Mesendoderm (in vitro differentiated cells): ENCODE measurements at regions not wholly inside any gene's neighbourhood (a gene's known extent, or its start where the extent isn't known, plus 50 kb on each side); places are given as distances from the start of the nearest gene placed in this dataset.
"Not testable (repeated sequence)": the region's sequence is repeated elsewhere in the genome, so short reads cannot be mapped to it uniquely, and the experiment has no call there.

ENCODE experiments used
- DNase-seq: peaks from one replicate; pipeline ENCODE4 v3.0.0; 2013
- H2AK5ac ChIP-seq: 2 replicates; pipeline ENCODE4 v1.6.1; 2013; ENCODE audit warnings: low read length, inconsistent platforms
- H2BK120ac ChIP-seq: 2 replicates; pipeline ENCODE4 v1.6.1; 2013; ENCODE audit warnings: low read depth, mild to moderate bottlenecking, low read length, moderate library complexity, mixed read lengths
- H2BK15ac ChIP-seq: replicated peaks from 2 replicates; pipeline ENCODE4 v1.6.1; 2013; ENCODE audit warnings: low read depth, mild to moderate bottlenecking, moderate library complexity
- H2BK5ac ChIP-seq: 2 replicates; pipeline ENCODE4 v1.6.1; 2013; ENCODE audit warnings: low read length, inconsistent platforms
- H3K18ac ChIP-seq: 2 replicates; pipeline ENCODE4 v1.6.1; 2013; ENCODE audit warnings: mild to moderate bottlenecking, low read length, mixed read lengths
- H3K23ac ChIP-seq: one replicate; pipeline ENCODE4 v1.6.1; 2013; ENCODE audit warnings: low read length
- H3K27ac ChIP-seq: 2 replicates; pipeline ENCODE4 v1.5.1; 2013; ENCODE audit warnings: low read depth, mild to moderate bottlenecking, inconsistent platforms, low read length, moderate library complexity
- H3K27me3 ChIP-seq: 2 replicates; pipeline ENCODE4 v1.6.1; 2013; ENCODE audit warnings: low read length, control low read depth, mild to moderate bottlenecking, inconsistent platforms; ENCODE audit not compliant: insufficient read depth, poor library complexity
- H3K36me3 ChIP-seq: 2 replicates; pipeline ENCODE4 v1.6.1; 2013; ENCODE audit warnings: low read length, inconsistent platforms; ENCODE audit not compliant: control insufficient read depth, insufficient read depth
- H3K4ac ChIP-seq: one replicate; pipeline ENCODE4 v1.6.1; 2013; ENCODE audit warnings: low read depth, mild to moderate bottlenecking, low read length, moderate library complexity
- H3K4me1 ChIP-seq: 2 replicates; pipeline ENCODE4 v1.6.1; 2013; ENCODE audit warnings: low read depth, low read length, inconsistent platforms; ENCODE audit not compliant: control insufficient read depth
- H3K4me2 ChIP-seq: 2 replicates; pipeline ENCODE4 v1.6.1; 2013; ENCODE audit warnings: low read length
- H3K4me3 ChIP-seq: 2 replicates; pipeline ENCODE4 v1.5.1; 2013; ENCODE audit warnings: mild to moderate bottlenecking, low read length
- H3K56ac ChIP-seq: one replicate; pipeline ENCODE4 v1.6.1; 2013; ENCODE audit warnings: low read length
- H3K79me1 ChIP-seq: 2 replicates; pipeline ENCODE4 v1.6.1; 2013; ENCODE audit warnings: low read length, inconsistent platforms
- H3K79me2 ChIP-seq: 2 replicates; pipeline ENCODE4 v1.6.1; 2013; ENCODE audit warnings: mild to moderate bottlenecking, low read length; ENCODE audit not compliant: control insufficient read depth, insufficient read depth
- H3K9ac ChIP-seq: 2 replicates; pipeline ENCODE4 v1.6.1; 2013; ENCODE audit warnings: low read length, inconsistent platforms
- H4K5ac ChIP-seq: one replicate; pipeline ENCODE4 v1.6.1; 2013; ENCODE audit warnings: low read length
- H4K8ac ChIP-seq: one replicate; pipeline ENCODE4 v1.6.1; 2013; ENCODE audit warnings: low read depth, mild to moderate bottlenecking, control low read depth, low read length, moderate library complexity
- WGBS: extraction: QIAGEN DNeasy Blood & Tissue Kit; methylation state at CpG from one replicate; pipeline ENCODE4 v1.1.7; 2013; ENCODE audit warnings: low lambda C conversion rate, missing lambda C conversion rate; ENCODE audit not compliant: insufficient coverage; ENCODE audit errors: extremely low coverage; 5-methylcytosine and 5-hydroxymethylcytosine counted together

GRCh38 chr5:108461628-108462367, 79.9 kb upstream of the FBXL17 start:
- no peak overlapping the region for H3K4me3 ChIP-seq
- WGBS: no CpG with 5 or more reads among the region's 1 CpG

GRCh38 chr5:108459769-108460168, 77.9 kb upstream of the FBXL17 start:
- Histone ChIP-seq H3K27me3 (no peaks in the 10 kb centered on the region), H3K4me1 (no peaks in the 10 kb centered on the region), H3K79me2 (no peaks in the 10 kb centered on the region), H3K56ac (no peak overlapping the region), H3K23ac (no peak overlapping the region), H4K5ac (no peak overlapping the region), H3K79me1 (no peaks in the 10 kb centered on the region), H3K4ac (no peak overlapping the region), H4K8ac (no peak overlapping the region), H2BK15ac (no peak overlapping the region), H3K36me3 (no peaks in the 10 kb centered on the region), H2AK5ac (no peak overlapping the region), H3K9ac (no peak overlapping the region), H2BK5ac (no peak overlapping the region), H2BK120ac (no peak overlapping the region), H3K4me3 (no peak overlapping the region), H3K18ac (no peak overlapping the region), H3K4me2 (no peak overlapping the region), H3K27ac (no peak overlapping the region)
- no CpG with 5 or more reads among the region's 2 CpGs for WGBS
- DNase-seq: peak; percentile 54

More at GRCh38 chr5:108461628-108462367, 79.9 kb upstream of the FBXL17 start:
- H2AK5ac ChIP-seq: no peak overlapping the region
- no peak overlapping the region for H2BK15ac ChIP-seq
- H4K8ac ChIP-seq: no peak overlapping the region
- H4K5ac ChIP-seq: no peak overlapping the region
- no peak overlapping the region for H3K4me2 ChIP-seq
- no peak overlapping the region for H3K9ac ChIP-seq
- H3K4me1 ChIP-seq: no peaks in the 10 kb centered on the region
- no peak overlapping the region for H3K18ac ChIP-seq
- H3K79me2 ChIP-seq: no peaks in the 10 kb centered on the region
- H3K27ac ChIP-seq: no peak overlapping the region
- no peaks in the 10 kb centered on the region for H3K36me3 ChIP-seq
- no peak overlapping the region for H3K56ac ChIP-seq
- no peaks in the 10 kb centered on the region for H3K27me3 ChIP-seq
- no peak overlapping the region for H3K4ac ChIP-seq
- no peak overlapping the region for H3K23ac ChIP-seq
- H2BK120ac ChIP-seq: no peak overlapping the region
- H3K79me1 ChIP-seq: no peaks in the 10 kb centered on the region
- no peak for DNase-seq
- H2BK5ac ChIP-seq: no peak overlapping the region

GRCh38 chr5:108451269-108451668, 69.4 kb upstream of the FBXL17 start:
- Histone ChIP-seq H3K4ac (no peak overlapping the region), H3K18ac (no peak overlapping the region), H3K79me2 (no peaks in the 10 kb centered on the region), H3K4me1 (no peaks in the 10 kb centered on the region), H3K23ac (no peak overlapping the region), H4K8ac (no peak overlapping the region), H2BK5ac (no peak overlapping the region), H3K4me3 (no peak overlapping the region), H3K56ac (no peak overlapping the region), H3K27me3 (no peaks in the 10 kb centered on the region), H3K36me3 (no peaks in the 10 kb centered on the region), H2BK15ac (no peak overlapping the region), H3K9ac (no peak overlapping the region), H3K27ac (no peak overlapping the region), H3K79me1 (no peaks in the 10 kb centered on the region), H2AK5ac (no peak overlapping the region), H3K4me2 (no peak overlapping the region), H2BK120ac (no peak overlapping the region), H4K5ac (no peak overlapping the region)
- no peak for DNase-seq

GRCh38 chr5:108444130-108444529, 62.2 kb upstream of the FBXL17 start:
- H2AK5ac ChIP-seq, H3K27me3 ChIP-seq: not testable (repeated sequence)
- no CpG with 5 or more reads among the region's 3 CpGs for WGBS

GRCh38 chr5:108442063-108442651, 60.3 kb upstream of the FBXL17 start:
- not testable (repeated sequence) for H2AK5ac ChIP-seq, DNase-seq, H2BK15ac ChIP-seq, H3K79me2 ChIP-seq, H3K4me2 ChIP-seq, H3K27ac ChIP-seq, H3K36me3 ChIP-seq, H3K23ac ChIP-seq, H4K5ac ChIP-seq, H2BK5ac ChIP-seq, H3K4ac ChIP-seq, H3K56ac ChIP-seq, H3K79me1 ChIP-seq, H4K8ac ChIP-seq, H2BK120ac ChIP-seq, H3K9ac ChIP-seq, H3K4me1 ChIP-seq, H3K4me3 ChIP-seq, H3K18ac ChIP-seq, H3K27me3 ChIP-seq
- no CpG with 5 or more reads among the region's 24 CpGs for WGBS

More at GRCh38 chr5:108444130-108444529, 62.2 kb upstream of the FBXL17 start:
- not testable (repeated sequence) for H3K79me2 ChIP-seq, H3K4ac ChIP-seq, H2BK15ac ChIP-seq, H2BK120ac ChIP-seq, H3K4me3 ChIP-seq, H4K5ac ChIP-seq, H3K9ac ChIP-seq, H3K36me3 ChIP-seq, H4K8ac ChIP-seq, H2BK5ac ChIP-seq, H3K23ac ChIP-seq, DNase-seq, H3K4me1 ChIP-seq, H3K79me1 ChIP-seq, H3K18ac ChIP-seq, H3K4me2 ChIP-seq, H3K27ac ChIP-seq, H3K56ac ChIP-seq

- no peak overlapping the region for H2AK5ac ChIP-seq
- H2BK15ac ChIP-seq: no peak overlapping the region
- no peak overlapping the region for H3K18ac ChIP-seq
- no peak overlapping the region for H4K5ac ChIP-seq
- H4K8ac ChIP-seq: no peak overlapping the region
- no peak overlapping the region for H3K4me2 ChIP-seq
- no peak overlapping the region for H2BK5ac ChIP-seq
- no peaks in the 10 kb centered on the region for H3K4me1 ChIP-seq
- DNase-seq: no peak
- no peak overlapping the region for H3K23ac ChIP-seq
- H3K79me1 ChIP-seq: no peaks in the 10 kb centered on the region
- no peak overlapping the region for H3K4me3 ChIP-seq
- no peaks in the 10 kb centered on the region for H3K36me3 ChIP-seq
- no CpG with 5 or more reads among the region's 1 CpG for WGBS
- no peaks in the 10 kb centered on the region for H3K27me3 ChIP-seq
- no peak overlapping the region for H3K9ac ChIP-seq
- H2BK120ac ChIP-seq: no peak overlapping the region
- no peaks in the 10 kb centered on the region for H3K79me2 ChIP-seq
- no peak overlapping the region for H3K4ac ChIP-seq
- no peak overlapping the region for H3K27ac ChIP-seq
- no peak overlapping the region for H3K56ac ChIP-seq
Measured at GRCh38 chr5:108437425-108437824, 55.5 kb upstream of the FBXL17 start.
